HEK293 (cell line): ENCODE measurements at regions not wholly inside any gene's neighbourhood (a gene's known extent, or its start where the extent isn't known, plus 50 kb on each side); places are given as distances from the start of the nearest gene placed in this dataset.

Experiments
- CTCF ChIA-PET: fragments of 350-600 bp; formaldehyde crosslinking; extraction: SDS; loops from one replicate; lab custom pipeline; 2021; ENCODE audit warnings: antibody characterized with exemption; lab: Yijun Ruan, JAX
- POLR2A ChIA-PET: fragments of 300-600 bp; formaldehyde crosslinking; extraction: SDS; loops from one replicate; lab custom pipeline; 2020; ENCODE audit warnings: antibody characterized with exemption, inconsistent platforms; lab: Yijun Ruan, JAX
- H3K27ac ChIP-seq: fragments of 200-500 bp; sonication (Bioruptor generic); 2 replicates; pipeline ENCODE4 v1.5.1; 2014; ENCODE audit warnings: low read depth, low read length, control low read depth, inconsistent platforms; ENCODE audit errors: extremely low read depth
- H3K36me3 ChIP-seq, 2 experiments: fragments of 200-500 bp in 1 of 2; sonication (Bioruptor generic) in 1 of 2; 1 replicate in 1 of 2; 2 replicates in 1 of 2; pipeline ENCODE4 v1.5.1; 2014 to 2017; ENCODE audit warnings: inconsistent platforms in 2 of 2, low read length in 2 of 2; ENCODE audit not compliant: control insufficient read depth in 2 of 2, insufficient read depth in 1 of 2
- H3K4me1 ChIP-seq: fragments of 200-500 bp; sonication (Bioruptor generic); 2 replicates; pipeline ENCODE4 v1.5.1; 2014; ENCODE audit warnings: mild to moderate bottlenecking, low read length, inconsistent platforms; ENCODE audit not compliant: control insufficient read depth, insufficient read depth
- H3K4me3 ChIP-seq: 2 replicates; pipeline ENCODE4 v1.5.1; 2011; ENCODE audit warnings: low read depth, mild to moderate bottlenecking, control low read depth, low read length, moderate library complexity
- H3K9me3 ChIP-seq: fragments of 200-500 bp; sonication (Bioruptor generic); 2 replicates; pipeline ENCODE4 v1.5.1; 2014; ENCODE audit warnings: low read depth, low read length, inconsistent platforms; ENCODE audit not compliant: control insufficient read depth, insufficient read depth
- BCL11B ChIP-seq: fragments of 450-650 bp; formaldehyde crosslinking; IDR thresholded peaks from 2 replicates; pipeline ENCODE4 v1.5.1; 2016; ENCODE audit warnings: low read depth, missing biosample characterization, missing genetic modification characterization
- GLIS2 ChIP-seq: fragments of 450-650 bp; formaldehyde crosslinking; IDR thresholded peaks from 2 replicates; pipeline ENCODE4 v1.5.1; 2016; ENCODE audit warnings: missing biosample characterization, missing genetic modification characterization
- KLF16 ChIP-seq: fragments of 450-650 bp; formaldehyde crosslinking; IDR thresholded peaks from 2 replicates; pipeline ENCODE4 v1.5.1; 2017; ENCODE audit warnings: missing biosample characterization, missing genetic modification characterization
- SALL2 ChIP-seq: fragments of 450-650 bp; formaldehyde crosslinking; IDR thresholded peaks from 2 replicates; pipeline ENCODE4 v1.5.0; 2017; ENCODE audit warnings: missing biosample characterization, mild to moderate bottlenecking, missing genetic modification characterization, borderline replicate concordance
- YY2 ChIP-seq: fragments of 450-650 bp; formaldehyde crosslinking; IDR thresholded peaks from 2 replicates; pipeline ENCODE4 v1.5.1; 2016; ENCODE audit warnings: missing biosample characterization, missing genetic modification characterization
- ZNF121 ChIP-seq: fragments of 450-650 bp; formaldehyde crosslinking; IDR thresholded peaks from 2 replicates; pipeline ENCODE4 v1.5.1; 2016; ENCODE audit warnings: missing biosample characterization, missing genetic modification characterization
- ZNF174 ChIP-seq: fragments of 450-650 bp; formaldehyde crosslinking; IDR thresholded peaks from 2 replicates; pipeline ENCODE4 v1.5.0; 2017; ENCODE audit warnings: missing biosample characterization, mild to moderate bottlenecking, missing genetic modification characterization
- ZNF211 ChIP-seq: fragments of 450-650 bp; formaldehyde crosslinking; IDR thresholded peaks from 2 replicates; pipeline ENCODE4 v1.5.1; 2016; ENCODE audit warnings: low read depth, missing biosample characterization, missing genetic modification characterization
- ZNF23 ChIP-seq: fragments of 450-650 bp; formaldehyde crosslinking; IDR thresholded peaks from 2 replicates; pipeline ENCODE4 v1.5.1; 2016; ENCODE audit warnings: missing biosample characterization, missing genetic modification characterization, borderline replicate concordance
- ZNF292 ChIP-seq: fragments of 450-650 bp; formaldehyde crosslinking; IDR thresholded peaks from 2 replicates; pipeline ENCODE4 v1.5.1; 2016; ENCODE audit warnings: low read depth, missing biosample characterization, missing genetic modification characterization, borderline replicate concordance
- ZNF423 ChIP-seq: fragments of 450-650 bp; formaldehyde crosslinking; IDR thresholded peaks from 2 replicates; pipeline ENCODE4 v1.5.1; 2016; ENCODE audit warnings: missing biosample characterization, missing genetic modification characterization
- ZNF426 ChIP-seq: fragments of 450-650 bp; formaldehyde crosslinking; IDR thresholded peaks from 2 replicates; pipeline ENCODE4 v1.5.1; 2017; ENCODE audit warnings: missing biosample characterization, missing genetic modification characterization, mild to moderate bottlenecking, inconsistent platforms, moderate library complexity
- ZNF571 ChIP-seq: fragments of 450-650 bp; formaldehyde crosslinking; IDR thresholded peaks from 2 replicates; pipeline ENCODE4 v1.5.0; 2017; ENCODE audit warnings: missing biosample characterization, missing genetic modification characterization
- ZNF596 ChIP-seq: fragments of 450-650 bp; IDR thresholded peaks from 2 replicates; pipeline ENCODE4 v1.5.0; 2018; ENCODE audit warnings: missing biosample characterization, mild to moderate bottlenecking, missing genetic modification characterization, moderate library complexity
- ZNF830 ChIP-seq: fragments of 450-650 bp; IDR thresholded peaks from 2 replicates; pipeline ENCODE4 v1.5.0; 2018; ENCODE audit warnings: missing biosample characterization, missing genetic modification characterization, low read depth, mild to moderate bottlenecking, moderate library complexity
- ZSCAN23 ChIP-seq: fragments of 450-650 bp; formaldehyde crosslinking; IDR thresholded peaks from 2 replicates; pipeline ENCODE4 v1.5.1; 2016; ENCODE audit warnings: missing biosample characterization, missing genetic modification characterization
- TF ChIP-seq, protein P1 (sequence below): fragments of 450-650 bp; formaldehyde crosslinking; IDR thresholded peaks from 2 replicates; pipeline ENCODE4 v1.5.1; 2016; ENCODE audit warnings: missing biosample characterization, missing genetic modification characterization
- TF ChIP-seq, protein P2 (sequence below): fragments of 450-650 bp; formaldehyde crosslinking; IDR thresholded peaks from 2 replicates; pipeline ENCODE4 v1.5.1; 2016; ENCODE audit warnings: missing biosample characterization, missing genetic modification characterization
- TF ChIP-seq, protein P3 (sequence below): fragments of 450-650 bp; formaldehyde crosslinking; IDR thresholded peaks from 2 replicates; pipeline ENCODE4 v1.5.1; 2016; ENCODE audit warnings: missing biosample characterization, missing genetic modification characterization, borderline replicate concordance
- TF ChIP-seq, protein P4 (sequence below): fragments of 450-650 bp; formaldehyde crosslinking; IDR thresholded peaks from 2 replicates; pipeline ENCODE4 v1.5.1; 2017; ENCODE audit warnings: missing biosample characterization, missing genetic modification characterization

DNA sequence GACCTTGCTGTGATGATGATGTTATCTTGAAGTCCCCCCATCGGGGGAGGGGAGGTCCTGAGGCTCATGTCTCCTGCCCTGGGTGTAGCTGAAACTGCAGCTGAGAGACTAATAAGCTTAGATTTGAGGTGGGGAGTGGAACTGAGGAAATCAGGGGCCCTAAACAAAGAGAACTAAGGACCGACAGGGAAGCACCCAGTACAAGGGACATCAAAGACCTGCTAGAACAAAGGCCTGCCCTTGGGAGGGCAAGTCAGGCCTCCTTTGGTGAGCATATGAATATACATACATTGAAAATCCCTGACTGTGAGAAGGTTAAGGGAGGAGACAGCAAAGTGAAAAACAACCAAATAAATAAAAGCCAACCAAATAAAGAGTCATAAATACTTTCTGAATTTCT is 1132.5 kb upstream of the CELF4 start:
- ChIA-PET CTCF (no interaction called here), POLR2A (no interaction called here)
- H3K27ac ChIP-seq, result no peak overlapping the region
- no peaks in the 10 kb centered on the region for H3K36me3 ChIP-seq
- TF ChIP-seq ZNF596 (no peak), ZNF211 (tag by site-specific recombination) (no peak), SALL2 (tag by site-specific recombination) (no peak), ZSCAN23 (tag by site-specific recombination) (no peak), ZNF174 (tag by site-specific recombination) (no peak), ZNF121 (no peak), KLF16 (tag by site-specific recombination) (no peak), BCL11B (no peak), ZNF423 (tag by site-specific recombination) (no peak)
- TF ChIP-seq, protein P1, sequence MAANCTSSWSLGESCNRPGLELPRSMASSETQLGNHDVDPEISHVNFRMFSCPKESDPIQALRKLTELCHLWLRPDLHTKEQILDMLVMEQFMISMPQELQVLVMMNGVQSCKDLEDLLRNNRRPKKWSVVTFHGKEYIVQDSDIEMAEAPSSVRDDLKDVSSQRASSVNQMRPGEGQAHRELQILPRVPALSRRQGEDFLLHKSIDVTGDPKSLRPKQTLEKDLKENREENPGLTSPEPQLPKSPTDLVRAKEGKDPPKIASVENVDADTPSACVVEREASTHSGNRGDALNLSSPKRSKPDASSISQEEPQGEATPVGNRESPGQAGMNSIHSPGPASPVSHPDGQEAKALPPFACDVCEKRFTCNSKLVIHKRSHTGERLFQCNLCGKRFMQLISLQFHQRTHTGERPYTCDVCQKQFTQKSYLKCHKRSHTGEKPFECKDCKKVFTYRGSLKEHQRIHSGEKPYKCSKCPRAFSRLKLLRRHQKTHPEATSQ (tag by site-specific recombination), result no peak
- no peaks in the 10 kb centered on the region for H3K4me1 ChIP-seq
- no peaks in the 10 kb centered on the region for H3K9me3 ChIP-seq
- H3K4me3 ChIP-seq, result no peak overlapping the region

DNA sequence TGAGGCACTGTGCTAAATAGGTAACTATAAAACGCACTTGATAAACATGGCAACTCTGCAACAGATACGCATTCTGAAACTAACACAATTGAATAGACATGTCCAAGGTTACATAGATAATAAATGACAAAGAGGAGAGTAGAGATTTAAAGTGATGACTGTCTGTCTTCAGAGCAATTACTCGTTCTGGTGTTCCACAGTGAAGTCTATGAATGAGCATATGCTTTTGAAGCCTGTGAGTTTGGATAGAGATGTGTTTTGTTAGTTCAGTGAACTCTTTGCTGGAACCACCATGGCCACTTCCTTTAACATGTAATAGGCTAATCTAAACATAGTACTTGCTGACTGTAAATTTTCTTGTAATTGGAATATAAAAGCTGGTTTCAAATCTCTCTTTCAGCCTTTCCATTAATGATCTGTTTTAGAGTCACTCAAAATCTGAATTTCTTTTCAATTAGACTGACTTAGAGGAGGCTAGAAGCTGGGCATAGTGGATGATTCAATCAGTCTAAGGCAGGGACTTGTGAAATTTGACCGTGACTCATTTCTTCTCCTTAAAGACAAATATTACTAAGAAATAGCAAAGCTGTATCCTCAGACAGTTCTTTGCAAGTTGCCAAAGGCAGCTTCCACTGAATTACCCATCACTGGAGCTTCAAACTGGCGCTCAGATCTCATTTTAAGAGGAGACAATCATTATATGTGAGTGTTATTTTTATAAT is 1130.1 kb upstream of the CELF4 start:
- Histone ChIP-seq H3K4me1 (no peaks in the 10 kb centered on the region), H3K4me3 (no peak overlapping the region), H3K27ac (no peak overlapping the region), H3K9me3 (no peaks in the 10 kb centered on the region), H3K36me3 (no peaks in the 10 kb centered on the region)
- POLR2A ChIA-PET, result no interaction called here
- TF ChIP-seq ZNF830 (tag by site-specific recombination) (no peak), ZNF292 (tag by site-specific recombination) (no peak), YY2 (tag by site-specific recombination) (no peak), ZNF571 (no peak), ZNF426 (tag by site-specific recombination) (no peak), GLIS2 (tag by site-specific recombination) (no peak), ZNF23 (tag by site-specific recombination) (no peak)
- TF ChIP-seq, protein P2, sequence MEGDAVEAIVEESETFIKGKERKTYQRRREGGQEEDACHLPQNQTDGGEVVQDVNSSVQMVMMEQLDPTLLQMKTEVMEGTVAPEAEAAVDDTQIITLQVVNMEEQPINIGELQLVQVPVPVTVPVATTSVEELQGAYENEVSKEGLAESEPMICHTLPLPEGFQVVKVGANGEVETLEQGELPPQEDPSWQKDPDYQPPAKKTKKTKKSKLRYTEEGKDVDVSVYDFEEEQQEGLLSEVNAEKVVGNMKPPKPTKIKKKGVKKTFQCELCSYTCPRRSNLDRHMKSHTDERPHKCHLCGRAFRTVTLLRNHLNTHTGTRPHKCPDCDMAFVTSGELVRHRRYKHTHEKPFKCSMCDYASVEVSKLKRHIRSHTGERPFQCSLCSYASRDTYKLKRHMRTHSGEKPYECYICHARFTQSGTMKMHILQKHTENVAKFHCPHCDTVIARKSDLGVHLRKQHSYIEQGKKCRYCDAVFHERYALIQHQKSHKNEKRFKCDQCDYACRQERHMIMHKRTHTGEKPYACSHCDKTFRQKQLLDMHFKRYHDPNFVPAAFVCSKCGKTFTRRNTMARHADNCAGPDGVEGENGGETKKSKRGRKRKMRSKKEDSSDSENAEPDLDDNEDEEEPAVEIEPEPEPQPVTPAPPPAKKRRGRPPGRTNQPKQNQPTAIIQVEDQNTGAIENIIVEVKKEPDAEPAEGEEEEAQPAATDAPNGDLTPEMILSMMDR (tag by site-specific recombination), result no peak
- TF ChIP-seq, protein P3, sequence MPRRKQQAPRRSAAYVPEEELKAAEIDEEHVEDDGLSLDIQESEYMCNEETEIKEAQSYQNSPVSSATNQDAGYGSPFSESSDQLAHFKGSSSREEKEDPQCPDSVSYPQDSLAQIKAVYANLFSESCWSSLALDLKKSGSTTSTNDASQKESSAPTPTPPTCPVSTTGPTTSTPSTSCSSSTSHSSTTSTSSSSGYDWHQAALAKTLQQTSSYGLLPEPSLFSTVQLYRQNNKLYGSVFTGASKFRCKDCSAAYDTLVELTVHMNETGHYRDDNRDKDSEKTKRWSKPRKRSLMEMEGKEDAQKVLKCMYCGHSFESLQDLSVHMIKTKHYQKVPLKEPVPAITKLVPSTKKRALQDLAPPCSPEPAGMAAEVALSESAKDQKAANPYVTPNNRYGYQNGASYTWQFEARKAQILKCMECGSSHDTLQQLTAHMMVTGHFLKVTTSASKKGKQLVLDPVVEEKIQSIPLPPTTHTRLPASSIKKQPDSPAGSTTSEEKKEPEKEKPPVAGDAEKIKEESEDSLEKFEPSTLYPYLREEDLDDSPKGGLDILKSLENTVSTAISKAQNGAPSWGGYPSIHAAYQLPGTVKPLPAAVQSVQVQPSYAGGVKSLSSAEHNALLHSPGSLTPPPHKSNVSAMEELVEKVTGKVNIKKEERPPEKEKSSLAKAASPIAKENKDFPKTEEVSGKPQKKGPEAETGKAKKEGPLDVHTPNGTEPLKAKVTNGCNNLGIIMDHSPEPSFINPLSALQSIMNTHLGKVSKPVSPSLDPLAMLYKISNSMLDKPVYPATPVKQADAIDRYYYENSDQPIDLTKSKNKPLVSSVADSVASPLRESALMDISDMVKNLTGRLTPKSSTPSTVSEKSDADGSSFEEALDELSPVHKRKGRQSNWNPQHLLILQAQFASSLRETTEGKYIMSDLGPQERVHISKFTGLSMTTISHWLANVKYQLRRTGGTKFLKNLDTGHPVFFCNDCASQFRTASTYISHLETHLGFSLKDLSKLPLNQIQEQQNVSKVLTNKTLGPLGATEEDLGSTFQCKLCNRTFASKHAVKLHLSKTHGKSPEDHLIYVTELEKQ (tag by site-specific recombination), result no peak
- TF ChIP-seq, protein P4, sequence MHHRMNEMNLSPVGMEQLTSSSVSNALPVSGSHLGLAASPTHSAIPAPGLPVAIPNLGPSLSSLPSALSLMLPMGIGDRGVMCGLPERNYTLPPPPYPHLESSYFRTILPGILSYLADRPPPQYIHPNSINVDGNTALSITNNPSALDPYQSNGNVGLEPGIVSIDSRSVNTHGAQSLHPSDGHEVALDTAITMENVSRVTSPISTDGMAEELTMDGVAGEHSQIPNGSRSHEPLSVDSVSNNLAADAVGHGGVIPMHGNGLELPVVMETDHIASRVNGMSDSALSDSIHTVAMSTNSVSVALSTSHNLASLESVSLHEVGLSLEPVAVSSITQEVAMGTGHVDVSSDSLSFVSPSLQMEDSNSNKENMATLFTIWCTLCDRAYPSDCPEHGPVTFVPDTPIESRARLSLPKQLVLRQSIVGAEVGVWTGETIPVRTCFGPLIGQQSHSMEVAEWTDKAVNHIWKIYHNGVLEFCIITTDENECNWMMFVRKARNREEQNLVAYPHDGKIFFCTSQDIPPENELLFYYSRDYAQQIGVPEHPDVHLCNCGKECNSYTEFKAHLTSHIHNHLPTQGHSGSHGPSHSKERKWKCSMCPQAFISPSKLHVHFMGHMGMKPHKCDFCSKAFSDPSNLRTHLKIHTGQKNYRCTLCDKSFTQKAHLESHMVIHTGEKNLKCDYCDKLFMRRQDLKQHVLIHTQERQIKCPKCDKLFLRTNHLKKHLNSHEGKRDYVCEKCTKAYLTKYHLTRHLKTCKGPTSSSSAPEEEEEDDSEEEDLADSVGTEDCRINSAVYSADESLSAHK (tag by site-specific recombination), result no peak
- TF ChIP-seq, all 188 proteins: peak for 0
- CTCF ChIA-PET, result no interaction called here
